BE2C (cell line): ENCODE measurements at regions not wholly inside any gene's neighbourhood (a gene's known extent, or its start where the extent isn't known, plus 50 kb on each side); places are given as distances from the start of the nearest gene placed in this dataset.

Experiments
- DNase-seq: peaks from one replicate; pipeline ENCODE4 v3.0.0-alpha.2; 2020
- H3K27me3 ChIP-seq: fragments of 250-450 bp; sonication (Bioruptor Pico); 2 replicates; pipeline ENCODE4 v1.5.1; 2020; ENCODE audit warnings: mild to moderate bottlenecking
- H3K36me3 ChIP-seq: fragments of 250-450 bp; sonication (Bioruptor Pico); 2 replicates; pipeline ENCODE4 v1.5.1; 2020; ENCODE audit warnings: mild to moderate bottlenecking
- H3K4me1 ChIP-seq: fragments of 250-450 bp; sonication (Bioruptor Pico); 2 replicates; pipeline ENCODE4 v1.5.1; 2020
- H3K4me3 ChIP-seq: 2 replicates; pipeline ENCODE4 v1.5.1; 2011; ENCODE audit warnings: low read depth, low read length
- H3K9me3 ChIP-seq: fragments of 250-450 bp; sonication (Bioruptor Pico); 2 replicates; pipeline ENCODE4 v1.5.1; 2020
- CTCF ChIP-seq: IDR thresholded peaks from 2 replicates; pipeline ENCODE4 v1.5.1; 2012; ENCODE audit warnings: mild to moderate bottlenecking, low read depth, low read length

- Histone ChIP-seq H3K4me1 (no peaks in the 10 kb centered on the region), H3K9me3 (no peaks in the 10 kb centered on the region), H3K4me3 (no peak overlapping the region), H3K27me3 (no peaks in the 10 kb centered on the region), H3K36me3 (no peaks in the 10 kb centered on the region)
- TF ChIP-seq CTCF, result no peak
- no peak for DNase-seq
These were observed 1382.5 kb downstream of the OTOL1 start for GRCh38 chr3:162879021-162879562.

- Histone ChIP-seq H3K4me3 (no peak overlapping the region), H3K4me1 (no peaks in the 10 kb centered on the region), H3K27me3 (no peaks in the 10 kb centered on the region), H3K9me3 (no peaks in the 10 kb centered on the region), H3K36me3 (no peaks in the 10 kb centered on the region)
- no peak for DNase-seq
- TF ChIP-seq CTCF, result no peak
These were observed 1387.8 kb downstream of the OTOL1 start for GRCh38 chr3:162884373-162884772.

- DNase-seq, result no peak
- no peak for TF ChIP-seq CTCF
- no peaks in the 10 kb centered on the region for H3K9me3 ChIP-seq
- H3K36me3 ChIP-seq, result no peaks in the 10 kb centered on the region
- H3K4me3 ChIP-seq, result no peak overlapping the region
- no peaks in the 10 kb centered on the region for H3K4me1 ChIP-seq
- no peaks in the 10 kb centered on the region for H3K27me3 ChIP-seq
These were observed 1396.5 kb downstream of the OTOL1 start for GRCh38 chr3:162892921-162893793.

- Histone ChIP-seq H3K4me3 (no peak overlapping the region), H3K27me3 (no peaks in the 10 kb centered on the region), H3K36me3 (no peaks in the 10 kb centered on the region), H3K9me3 (no peaks in the 10 kb centered on the region), H3K4me1 (no peaks in the 10 kb centered on the region)
- DNase-seq, result no peak
- TF ChIP-seq CTCF, result no peak
These were observed 1400.7 kb downstream of the OTOL1 start for GRCh38 chr3:162897291-162897690.

- no peaks in the 10 kb centered on the region for H3K36me3 ChIP-seq
- TF ChIP-seq CTCF, result no peak
- no peaks in the 10 kb centered on the region for H3K27me3 ChIP-seq
- no peaks in the 10 kb centered on the region for H3K4me1 ChIP-seq
- H3K9me3 ChIP-seq, result no peaks in the 10 kb centered on the region
- no peak for DNase-seq
- H3K4me3 ChIP-seq, result no peak overlapping the region
These were observed 1435.9 kb downstream of the OTOL1 start for GRCh38 chr3:162932503-162932902.

GRCh38 chr3:162933656-162934055 lies 1437.0 kb downstream of the OTOL1 start:
- DNase-seq, result no peak
- no peaks in the 10 kb centered on the region for H3K27me3 ChIP-seq
- no peak for TF ChIP-seq CTCF

More at GRCh38 chr3:162933656-162934055, 1437.0 kb downstream of the OTOL1 start:
- Histone ChIP-seq H3K4me1 (no peaks in the 10 kb centered on the region), H3K4me3 (no peak overlapping the region), H3K9me3 (no peaks in the 10 kb centered on the region), H3K36me3 (no peaks in the 10 kb centered on the region)
